GM12872 (cell line): ENCODE measurements at regions not wholly inside any gene's neighbourhood (a gene's known extent, or its start where the extent isn't known, plus 50 kb on each side); places are given as distances from the start of the nearest gene placed in this dataset.

Experiments
- TF ChIP-seq, protein P1 (sequence below): IDR thresholded peaks from 3 replicates; pipeline ENCODE4 v1.5.1; 2011; ENCODE audit warnings: low read depth, mild to moderate bottlenecking, low read length, moderate library complexity; ENCODE audit not compliant: insufficient read depth

DNA sequence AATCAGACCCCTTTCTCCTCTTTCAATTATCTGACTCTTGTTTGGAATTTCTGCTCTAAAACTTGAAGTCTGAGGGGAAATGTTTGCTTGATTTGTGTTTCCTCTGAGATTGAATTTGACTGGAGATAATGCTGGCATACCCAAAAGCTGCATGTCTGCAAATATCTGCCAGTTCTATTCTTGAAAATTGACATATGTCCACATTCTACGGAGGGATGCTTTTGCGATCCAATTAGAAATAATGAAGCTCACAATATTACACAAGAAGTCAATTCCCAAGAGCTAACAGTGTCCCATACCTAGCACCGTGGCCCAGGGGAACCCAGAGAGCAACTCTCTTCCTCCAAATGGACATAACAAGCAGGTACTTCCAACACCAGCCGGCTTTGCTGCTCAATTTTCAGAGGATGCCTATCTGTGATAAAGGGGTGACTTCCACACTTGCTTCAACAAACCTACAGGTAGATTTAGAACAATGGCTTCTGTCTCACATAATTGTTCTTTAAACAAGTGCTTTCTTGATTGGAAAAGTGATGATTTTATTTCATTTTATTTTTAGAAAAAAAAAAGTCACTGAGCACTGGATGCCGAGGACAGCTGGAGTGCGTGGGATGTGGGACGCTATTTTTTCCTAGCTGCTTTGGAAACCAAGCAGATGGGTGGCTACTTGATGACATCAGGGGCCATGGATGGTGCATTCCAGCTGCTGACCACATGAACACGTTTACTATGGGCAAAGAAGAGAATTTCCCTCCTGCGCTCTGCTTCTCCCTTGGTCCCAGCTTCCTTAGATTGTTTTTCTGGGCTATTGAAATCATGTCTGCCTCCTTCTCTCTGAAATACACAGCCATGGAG lies 488.9 kb downstream of the RNF144A start:
- TF ChIP-seq, protein P1, sequence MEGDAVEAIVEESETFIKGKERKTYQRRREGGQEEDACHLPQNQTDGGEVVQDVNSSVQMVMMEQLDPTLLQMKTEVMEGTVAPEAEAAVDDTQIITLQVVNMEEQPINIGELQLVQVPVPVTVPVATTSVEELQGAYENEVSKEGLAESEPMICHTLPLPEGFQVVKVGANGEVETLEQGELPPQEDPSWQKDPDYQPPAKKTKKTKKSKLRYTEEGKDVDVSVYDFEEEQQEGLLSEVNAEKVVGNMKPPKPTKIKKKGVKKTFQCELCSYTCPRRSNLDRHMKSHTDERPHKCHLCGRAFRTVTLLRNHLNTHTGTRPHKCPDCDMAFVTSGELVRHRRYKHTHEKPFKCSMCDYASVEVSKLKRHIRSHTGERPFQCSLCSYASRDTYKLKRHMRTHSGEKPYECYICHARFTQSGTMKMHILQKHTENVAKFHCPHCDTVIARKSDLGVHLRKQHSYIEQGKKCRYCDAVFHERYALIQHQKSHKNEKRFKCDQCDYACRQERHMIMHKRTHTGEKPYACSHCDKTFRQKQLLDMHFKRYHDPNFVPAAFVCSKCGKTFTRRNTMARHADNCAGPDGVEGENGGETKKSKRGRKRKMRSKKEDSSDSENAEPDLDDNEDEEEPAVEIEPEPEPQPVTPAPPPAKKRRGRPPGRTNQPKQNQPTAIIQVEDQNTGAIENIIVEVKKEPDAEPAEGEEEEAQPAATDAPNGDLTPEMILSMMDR = no peak

DNA sequence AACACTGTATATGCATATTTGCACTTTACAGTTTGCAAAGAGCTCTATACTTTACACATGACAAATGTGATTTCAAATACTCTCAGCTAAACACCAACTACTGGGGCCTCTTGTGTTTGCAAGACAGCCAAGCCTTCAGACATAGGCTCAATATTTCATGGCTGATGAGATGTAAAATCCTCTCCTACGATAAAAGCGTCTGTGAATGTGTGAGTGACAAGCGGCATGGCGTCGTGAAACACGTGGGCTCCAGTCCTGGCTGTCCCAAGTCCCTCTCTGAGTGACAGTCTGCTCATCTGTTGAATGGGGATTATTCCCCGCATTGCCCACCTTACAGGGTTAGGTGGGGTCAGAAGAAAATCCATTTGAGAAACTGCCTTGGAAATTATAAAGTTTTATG lies 489.8 kb downstream of the RNF144A start:
- TF ChIP-seq, protein P1 = no peak

DNA sequence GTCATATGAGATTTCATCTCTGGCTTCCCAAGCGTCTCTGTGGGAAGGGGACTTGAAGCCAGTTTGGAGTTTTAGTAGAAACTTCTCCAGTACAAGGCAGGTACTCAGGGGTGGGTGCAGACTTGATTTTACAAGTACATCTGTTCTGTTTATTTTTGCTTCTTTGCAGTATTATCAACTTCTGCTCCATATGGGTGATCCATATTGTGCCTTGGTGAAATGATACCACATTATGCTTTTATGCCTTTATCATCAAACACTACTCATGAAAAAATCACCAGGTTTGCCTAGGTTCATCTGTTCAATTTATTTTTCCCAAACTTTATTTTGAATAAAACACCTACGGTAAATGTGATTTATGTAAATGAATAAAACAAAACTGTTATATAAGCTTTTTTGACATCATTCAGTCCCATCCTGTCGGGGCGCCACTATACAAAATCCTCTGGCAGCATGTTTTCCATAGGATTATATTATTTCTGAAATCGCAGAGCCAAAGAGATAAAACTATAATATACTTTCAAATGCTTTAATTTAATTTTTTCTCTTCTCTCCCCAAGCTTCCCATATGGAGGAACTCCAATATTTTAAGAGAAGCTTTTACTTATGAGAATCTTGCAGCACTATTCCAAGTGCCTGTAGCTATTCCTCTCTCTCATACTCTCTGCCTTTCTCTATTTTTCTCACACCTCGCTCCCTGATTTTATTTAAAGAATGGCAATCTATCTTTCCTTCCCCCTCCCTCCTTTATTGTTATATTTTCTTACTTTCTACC lies 490.9 kb downstream of the RNF144A start:
- TF ChIP-seq, protein P1 = no peak

DNA sequence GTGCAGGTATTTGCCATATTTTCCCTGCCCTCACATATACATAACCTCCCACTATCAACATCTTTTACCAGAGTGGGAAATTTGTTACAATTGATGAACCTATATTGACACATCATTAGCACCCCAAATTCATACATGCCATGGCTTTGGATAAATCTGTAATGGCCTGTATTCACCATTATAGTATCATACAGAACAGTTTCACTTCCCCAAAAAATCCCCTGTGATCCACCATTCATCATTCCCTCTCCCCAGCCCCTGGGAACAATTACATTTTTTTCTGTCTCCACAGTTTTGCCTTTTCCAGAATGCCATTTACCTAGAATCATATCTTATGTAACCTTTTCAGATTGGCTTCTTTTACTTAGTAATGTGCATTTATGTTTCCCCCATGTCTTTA lies 494.5 kb downstream of the RNF144A start:
- TF ChIP-seq, protein P1 = no peak

DNA sequence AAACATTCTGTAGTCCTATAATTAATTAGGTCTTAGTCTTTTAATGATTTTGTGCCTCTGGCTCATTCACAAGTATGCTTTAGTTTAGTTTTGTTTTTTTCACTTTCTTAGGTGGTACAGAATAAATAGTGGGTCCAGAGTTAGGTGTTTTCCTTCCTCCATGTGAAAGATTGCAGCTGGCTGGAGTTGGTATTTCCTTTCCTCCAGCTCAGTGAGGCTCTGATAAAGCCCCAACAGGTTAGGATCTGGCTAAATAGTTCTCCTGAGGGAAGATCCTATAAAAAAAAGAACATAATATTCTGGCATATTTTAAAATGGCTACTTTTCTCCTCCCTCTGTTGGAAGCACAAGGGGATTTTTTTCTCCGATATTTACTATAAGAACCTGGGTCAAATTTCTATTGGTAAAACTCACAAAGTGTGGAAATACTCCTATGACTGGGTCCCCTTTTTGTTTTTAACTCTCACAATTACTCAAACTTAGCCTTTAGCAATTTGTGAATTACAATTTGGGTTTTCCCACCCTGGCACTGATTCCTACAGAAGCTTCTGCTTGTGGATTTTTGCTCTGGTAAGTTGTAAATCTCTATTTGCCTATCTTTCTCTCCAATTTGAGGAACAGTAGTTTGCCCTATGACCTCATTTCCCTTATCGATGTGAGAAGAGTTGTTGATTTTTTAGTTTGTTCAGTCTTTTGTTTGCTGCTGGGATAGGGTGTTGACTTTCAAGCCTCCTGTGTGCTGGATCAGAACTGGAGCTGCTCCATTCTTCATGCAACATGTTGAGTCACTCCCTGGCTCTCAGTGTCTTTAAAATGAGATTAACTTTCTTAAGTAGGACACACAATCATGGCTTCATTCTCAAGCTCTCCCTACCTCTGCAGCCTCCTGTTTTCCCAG lies 500.9 kb downstream of the RNF144A start:
- TF ChIP-seq, protein P1 = no peak

DNA sequence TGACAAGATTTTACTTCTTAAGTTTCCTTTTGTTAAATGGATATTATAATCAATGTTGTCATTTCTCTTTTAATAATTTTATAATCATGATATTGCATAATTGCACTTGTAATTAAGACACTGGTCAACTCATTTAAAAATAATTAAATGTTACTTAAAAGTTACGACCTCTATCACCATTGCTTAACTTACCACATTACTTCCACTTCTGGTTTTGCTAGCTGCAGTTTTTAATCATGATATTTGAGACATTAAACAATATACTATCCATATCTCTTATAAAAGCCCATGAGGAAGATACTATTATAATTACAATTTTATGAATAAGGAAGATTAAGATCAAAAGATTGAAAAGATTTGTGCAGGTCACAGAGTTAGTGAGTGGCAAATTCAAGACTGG lies 502.0 kb downstream of the RNF144A start:
- TF ChIP-seq, protein P1 = no peak

DNA sequence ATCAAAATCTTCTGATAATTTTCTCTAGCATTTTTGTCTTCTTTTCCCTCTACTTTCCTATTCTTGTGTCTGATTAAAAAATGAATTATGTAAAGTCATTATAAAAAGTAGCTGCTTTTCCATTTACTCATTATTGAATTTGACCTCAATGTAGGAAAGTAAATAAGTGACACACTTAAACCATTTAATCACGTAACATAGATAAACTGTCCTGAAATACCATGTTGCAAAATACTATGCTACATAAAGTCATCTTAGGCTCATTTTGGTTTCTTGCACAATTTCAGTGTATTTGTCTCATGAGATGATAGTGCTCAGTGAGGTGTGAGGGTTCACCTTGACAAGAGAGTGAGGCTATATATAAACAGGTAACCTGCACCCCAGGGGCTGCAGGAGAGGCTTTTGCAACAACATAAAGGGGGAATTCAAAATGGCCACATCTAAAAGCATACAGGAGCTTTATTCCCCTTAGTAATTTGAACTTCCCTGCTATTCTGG lies 502.7 kb downstream of the RNF144A start:
- TF ChIP-seq, protein P1 = no peak
